ENCODE measurements at regions not wholly inside any gene's neighbourhood (a gene's known extent, or its start where the extent isn't known, plus 50 kb on each side); places are given as distances from the start of the nearest gene placed in this dataset.

DNA sequence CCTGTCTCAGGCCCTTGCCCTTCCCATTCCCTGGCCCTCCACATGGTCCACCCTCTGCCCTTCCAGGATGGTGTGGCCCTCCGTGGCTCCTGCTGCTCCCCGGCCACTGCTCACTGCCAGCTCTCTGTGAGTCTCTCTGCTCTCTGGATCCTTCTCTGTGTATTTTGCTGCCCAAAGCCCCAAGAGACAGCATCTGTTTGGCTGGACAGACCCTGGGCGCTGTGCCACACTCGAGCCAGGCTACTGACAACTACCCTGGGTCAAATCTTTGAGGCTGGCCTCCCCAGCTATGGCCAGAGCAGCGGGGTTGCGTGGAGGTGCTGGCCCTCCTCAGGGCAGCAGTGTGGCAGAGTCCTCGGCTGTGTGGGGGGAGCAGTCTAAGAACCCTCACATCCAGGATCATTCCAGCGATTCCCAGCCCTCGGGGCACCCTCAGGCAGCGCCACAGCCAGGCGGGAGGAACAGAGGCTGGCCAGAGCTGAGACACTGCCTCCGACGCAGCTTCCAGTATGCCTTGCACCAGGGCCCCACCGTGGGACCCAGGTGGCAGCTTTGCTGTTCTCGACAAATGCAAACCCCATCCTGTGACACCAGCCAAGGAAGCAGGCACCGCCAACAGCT lies 139.4 kb upstream of the GLI2 start:
- no peak for DNase-seq

DNA sequence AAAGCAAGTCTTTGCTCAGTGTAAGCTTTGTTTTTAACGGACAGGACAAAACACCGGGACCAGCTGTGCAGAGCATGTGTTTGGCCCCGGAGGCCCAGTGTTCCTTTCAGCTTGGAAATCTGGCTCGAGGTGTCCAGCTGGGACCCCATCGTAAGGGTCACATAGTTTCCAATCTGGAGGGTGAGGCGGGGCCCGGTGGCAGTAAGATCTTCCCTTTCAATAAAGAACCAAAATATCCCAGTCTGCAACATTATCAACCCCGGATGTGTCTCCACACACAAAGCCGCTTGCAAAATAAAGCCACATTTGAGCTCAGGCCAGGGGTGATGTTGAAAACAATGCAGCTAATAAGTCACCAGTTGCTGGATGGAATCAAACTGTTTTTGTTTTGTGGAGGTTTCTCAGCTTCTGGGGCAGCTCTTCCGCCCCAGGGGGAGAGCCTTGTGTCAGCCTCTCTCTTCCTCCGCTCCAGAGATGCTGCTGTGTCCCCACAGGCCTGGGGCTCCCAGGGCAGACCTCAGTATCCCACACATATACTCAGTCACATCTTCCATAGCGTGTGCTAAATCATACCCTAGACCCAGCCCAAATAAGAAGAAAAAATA lies 138.6 kb upstream of the GLI2 start:
- DNase-seq = no peak

DNA sequence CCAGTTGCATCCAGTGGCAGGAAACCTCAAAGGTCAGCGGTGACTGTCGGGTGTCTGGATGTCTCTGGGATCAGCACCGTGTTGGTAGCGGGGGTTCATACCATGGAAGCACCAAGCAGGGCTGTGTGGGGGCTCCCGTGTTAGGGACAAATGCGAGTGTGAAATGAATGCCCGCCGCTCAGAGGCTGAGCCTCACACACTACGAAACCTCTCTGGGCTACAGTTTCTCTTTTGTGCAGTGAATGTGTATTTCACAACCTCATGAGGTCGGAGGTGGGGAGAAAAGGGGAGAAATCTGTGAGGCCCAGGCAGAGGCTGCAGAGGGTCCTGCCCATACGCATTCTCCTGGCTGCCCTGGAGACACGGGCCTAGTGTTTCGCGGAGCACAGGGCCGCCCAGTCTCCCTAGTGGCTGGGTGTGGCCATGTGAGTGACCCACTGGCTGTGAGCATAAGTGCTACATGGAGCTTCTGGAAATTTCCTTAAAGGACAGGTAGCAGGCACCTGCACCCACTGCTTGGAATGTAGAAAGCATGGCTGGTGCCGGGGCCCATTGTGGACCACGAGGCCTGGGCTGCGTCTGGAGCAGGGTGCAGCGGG lies 138.0 kb upstream of the GLI2 start:
- no peak for DNase-seq

GRCh38 chr2:120598416-120598815 lies 137.3 kb upstream of the GLI2 start:
- no peak for DNase-seq

- no peak for DNase-seq
Measured at GRCh38 chr2:120599072-120599471, 136.6 kb upstream of the GLI2 start.

DNA sequence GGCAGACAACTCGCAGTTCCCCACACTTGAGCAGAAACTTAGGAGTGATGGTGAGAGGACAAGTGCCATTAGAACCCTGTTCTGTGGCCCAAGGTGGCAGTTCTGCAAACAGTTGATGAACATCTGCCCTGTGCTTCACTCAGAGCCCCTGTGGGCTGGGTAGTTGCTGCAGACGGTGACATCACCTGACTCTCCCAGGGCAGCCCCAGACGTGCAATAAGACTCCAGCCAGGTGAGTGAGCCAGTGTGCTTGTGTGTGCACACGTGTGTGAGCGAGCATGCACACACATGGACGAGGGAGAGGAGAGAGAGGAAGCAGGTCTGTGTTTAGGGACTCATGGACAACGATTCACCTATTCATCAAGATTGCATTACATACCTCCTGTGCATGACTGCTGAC lies 136.0 kb upstream of the GLI2 start:
- no peak for DNase-seq

DNA sequence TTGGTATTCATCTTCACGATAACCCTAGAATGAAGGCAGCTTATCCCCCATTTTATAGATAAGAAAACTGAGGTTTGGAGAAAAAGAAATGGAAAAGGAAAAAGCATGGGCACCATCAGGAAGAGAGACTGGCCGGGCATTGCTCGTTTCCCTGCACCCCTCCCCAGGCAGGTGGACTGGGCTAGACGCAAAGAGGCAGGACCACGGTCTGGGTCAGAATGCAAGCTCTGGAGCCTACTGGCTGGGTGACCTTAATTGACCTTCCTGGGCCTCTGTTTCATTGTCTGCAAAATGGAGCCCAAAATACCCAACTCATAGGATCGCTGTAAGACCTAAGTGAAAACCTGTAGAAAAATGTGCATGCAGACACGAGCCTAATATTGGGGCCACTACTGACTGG lies 135.3 kb upstream of the GLI2 start:
- DNase-seq = no peak

DNA sequence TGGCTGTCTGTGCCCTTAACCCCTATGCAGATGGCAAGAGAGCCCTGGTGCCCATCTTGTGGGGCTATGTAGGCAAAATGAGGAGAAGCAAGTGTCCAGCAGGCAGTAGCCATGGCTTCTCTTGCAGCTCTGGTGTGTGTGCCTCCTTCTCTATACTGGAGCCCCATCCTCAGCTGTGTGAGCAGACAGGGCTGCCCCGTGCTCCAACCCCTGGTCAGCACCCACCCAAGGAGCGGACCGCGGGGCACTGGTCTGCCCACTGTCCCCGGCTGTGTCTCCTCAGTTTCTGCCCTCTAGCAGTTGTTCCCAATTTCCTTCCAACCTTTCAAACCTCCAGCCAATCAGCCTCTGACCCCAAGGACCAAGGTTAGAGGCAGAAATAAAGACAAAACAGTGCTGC lies 134.9 kb upstream of the GLI2 start:
- no peak for DNase-seq

DNA sequence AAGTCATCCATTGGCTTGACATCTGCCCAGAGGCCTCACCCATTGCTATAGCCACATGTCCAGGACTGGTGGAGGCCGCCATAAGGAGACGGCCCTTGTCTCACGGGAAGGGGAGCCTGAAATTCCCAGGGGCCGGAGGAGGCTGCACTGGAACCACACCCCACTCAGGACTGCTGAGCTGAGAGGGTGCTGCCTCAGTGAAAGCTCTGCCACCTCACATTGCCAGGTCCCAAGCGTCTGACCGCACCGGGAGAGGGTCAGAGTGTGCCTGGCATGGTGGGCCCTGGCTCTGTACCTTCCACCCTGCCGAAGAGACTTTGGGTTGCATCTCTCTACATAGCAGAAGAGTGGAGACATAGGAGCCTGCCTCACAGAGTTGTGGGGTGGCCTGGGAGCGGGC lies 134.1 kb upstream of the GLI2 start:
- no peak for DNase-seq

- no peak for DNase-seq
Measured at GRCh38 chr2:120602251-120602650, 133.4 kb upstream of the GLI2 start.

GRCh38 chr2:120604767-120605166 lies 130.9 kb upstream of the GLI2 start:
- DNase-seq = no peak

GRCh38 chr2:120605231-120605935 lies 130.3 kb upstream of the GLI2 start:
- no peak for DNase-seq

- DNase-seq = no peak
Measured at GRCh38 chr2:120606280-120606679, 129.4 kb upstream of the GLI2 start.

GRCh38 chr2:120606931-120607330 lies 128.7 kb upstream of the GLI2 start:
- no peak for DNase-seq

DNA sequence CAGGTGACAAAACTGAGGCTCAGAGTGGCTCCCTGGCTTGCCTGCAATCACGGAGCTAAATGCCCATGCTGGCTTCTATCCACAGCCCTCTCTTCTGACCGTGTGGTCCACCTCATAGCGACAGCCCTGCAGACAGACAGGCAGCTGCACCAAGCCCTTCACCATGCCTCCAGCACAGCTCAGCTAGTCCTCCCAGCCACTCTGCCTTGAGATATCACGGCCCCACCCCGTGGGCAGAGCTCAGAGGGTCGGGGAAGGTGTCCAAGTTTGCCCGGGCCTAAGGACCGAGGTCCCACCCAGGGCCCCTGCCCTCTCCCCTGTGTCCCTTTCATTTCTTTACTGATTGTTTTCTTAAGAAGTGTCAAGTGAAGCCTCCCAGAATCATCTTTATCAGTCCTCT lies 128.2 kb upstream of the GLI2 start:
- DNase-seq = no peak

- no peak for DNase-seq
Measured at GRCh38 chr2:120607996-120608395, 127.7 kb upstream of the GLI2 start.

DNA sequence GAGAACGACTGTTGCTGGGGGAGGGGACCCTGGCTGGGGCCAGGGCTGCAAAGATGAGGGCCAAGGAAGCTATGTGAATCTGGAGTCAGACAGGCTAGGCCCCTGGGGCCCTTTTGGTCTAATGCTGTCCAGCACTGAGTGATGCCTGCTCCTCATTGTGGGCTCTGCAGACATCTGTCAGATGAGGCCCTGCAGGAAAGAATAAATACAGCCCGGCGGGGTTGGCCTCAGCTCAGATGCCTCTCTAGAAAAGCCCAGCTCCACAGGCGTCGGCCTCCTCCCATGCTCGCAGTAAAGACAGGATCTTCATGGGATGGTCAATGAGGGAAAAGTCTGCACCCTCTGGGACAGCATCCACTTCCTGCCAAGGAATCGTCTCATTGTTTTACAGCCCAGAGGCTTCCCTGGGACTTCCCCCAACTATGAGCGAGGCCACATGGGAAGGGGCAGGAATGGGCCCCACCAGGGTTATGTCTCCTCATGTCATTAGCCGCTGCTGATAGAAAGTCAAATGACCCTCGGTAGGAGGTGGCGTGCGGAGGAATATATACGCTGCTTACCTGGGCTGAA lies 125.8 kb upstream of the GLI2 start:
- DNase-seq = no peak

- DNase-seq = no peak
Measured at GRCh38 chr2:120611016-120611415, 124.7 kb upstream of the GLI2 start.

- no peak for DNase-seq
Measured at GRCh38 chr2:120611961-120612360, 123.7 kb upstream of the GLI2 start.

GRCh38 chr2:120612471-120612870 lies 123.2 kb upstream of the GLI2 start:
- DNase-seq = no peak

DNA sequence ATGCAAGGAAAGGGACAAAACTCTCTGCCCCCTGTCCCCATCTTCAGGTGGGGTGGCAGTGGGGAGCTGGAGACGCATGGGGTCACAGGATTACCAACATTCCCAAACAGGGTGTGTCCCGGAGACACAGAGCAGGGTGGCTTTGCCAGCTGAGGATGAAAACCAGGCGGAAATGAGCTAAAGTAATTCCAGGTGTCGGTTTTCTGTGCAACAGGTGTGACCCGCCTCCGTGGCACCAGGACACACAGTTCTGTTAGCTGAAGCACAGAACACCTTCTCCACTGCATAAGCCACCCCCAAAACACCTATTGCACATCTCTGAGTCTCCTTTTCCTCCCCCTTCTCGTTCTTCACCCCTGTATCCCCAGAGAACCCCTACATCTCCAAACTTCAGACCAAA lies 122.7 kb upstream of the GLI2 start:
- no peak for DNase-seq

DNA sequence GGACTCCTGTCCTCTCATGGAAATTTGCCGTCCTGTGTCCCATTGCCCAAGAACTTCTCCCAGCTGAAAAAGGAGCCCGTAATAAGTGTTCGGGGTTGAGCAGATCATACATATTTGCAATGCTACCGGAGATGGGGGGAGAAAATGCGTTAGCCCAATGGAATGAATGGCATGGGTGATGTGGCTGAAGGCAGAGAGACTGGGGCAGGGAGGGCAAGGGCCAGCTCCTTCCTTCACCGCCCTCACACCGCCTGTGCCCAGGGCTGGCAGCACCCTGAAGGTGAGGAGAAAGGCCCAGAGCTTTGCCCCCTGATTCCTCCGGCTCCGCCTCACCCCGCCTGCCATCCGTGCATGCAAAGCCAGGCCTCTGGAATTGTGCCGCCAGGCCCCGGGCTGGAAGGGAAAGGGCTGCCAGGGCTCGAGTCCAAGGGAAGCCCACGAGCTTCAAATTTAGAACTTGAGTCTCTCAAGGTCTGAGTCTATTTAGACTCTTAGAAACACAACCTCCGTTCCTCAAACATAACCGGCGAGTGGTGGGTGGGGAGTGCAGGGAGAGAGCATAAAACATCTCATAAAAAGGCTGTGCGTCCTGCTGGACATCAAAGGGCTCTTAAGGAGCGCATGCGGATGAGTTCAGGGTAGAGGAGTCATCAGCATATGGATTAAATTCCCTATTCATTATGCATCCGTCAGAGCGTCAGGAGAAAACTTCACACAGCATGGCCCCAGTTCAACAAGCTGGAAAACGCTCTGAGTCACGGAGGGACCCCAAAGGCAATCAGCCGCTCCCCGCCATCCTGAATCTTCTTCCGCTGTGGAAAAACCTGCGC lies 121.7 kb upstream of the GLI2 start:
- DNase-seq = no peak

- no peak for DNase-seq
Measured at GRCh38 chr2:120614901-120615300, 120.8 kb upstream of the GLI2 start.
